Panc1 (cell line): ENCODE measurements at regions not wholly inside any gene's neighbourhood (a gene's known extent, or its start where the extent isn't known, plus 50 kb on each side); places are given as distances from the start of the nearest gene placed in this dataset.

Experiments used
- POLR2AphosphoS5 ChIP-seq: IDR thresholded peaks from 2 replicates; pipeline ENCODE4 v1.6.1; 2012; ENCODE audit warnings: mild to moderate bottlenecking, low read depth, low read length, moderate library complexity
- SIN3A ChIP-seq: IDR thresholded peaks from 2 replicates; pipeline ENCODE4 v1.6.1; 2012; ENCODE audit warnings: low read depth, mild to moderate bottlenecking, low read length, moderate library complexity, borderline replicate concordance; ENCODE audit not compliant: insufficient read depth
- TF ChIP-seq, protein P1 (sequence below): fragments of 450-650 bp; IDR thresholded peaks from 2 replicates; pipeline ENCODE4 v1.5.1; 2017; ENCODE audit warnings: mild to moderate bottlenecking
- TF ChIP-seq, protein P2 (sequence below), 2 experiments: IDR thresholded peaks; 2 replicates each; pipeline ENCODE4 v1.6.1; 2011 to 2012; ENCODE audit warnings: low read depth in 2 of 2, control low read depth in 1 of 2, low read length in 1 of 2, mild to moderate bottlenecking in 1 of 2, moderate library complexity in 1 of 2; ENCODE audit not compliant: insufficient read depth in 1 of 2

DNA sequence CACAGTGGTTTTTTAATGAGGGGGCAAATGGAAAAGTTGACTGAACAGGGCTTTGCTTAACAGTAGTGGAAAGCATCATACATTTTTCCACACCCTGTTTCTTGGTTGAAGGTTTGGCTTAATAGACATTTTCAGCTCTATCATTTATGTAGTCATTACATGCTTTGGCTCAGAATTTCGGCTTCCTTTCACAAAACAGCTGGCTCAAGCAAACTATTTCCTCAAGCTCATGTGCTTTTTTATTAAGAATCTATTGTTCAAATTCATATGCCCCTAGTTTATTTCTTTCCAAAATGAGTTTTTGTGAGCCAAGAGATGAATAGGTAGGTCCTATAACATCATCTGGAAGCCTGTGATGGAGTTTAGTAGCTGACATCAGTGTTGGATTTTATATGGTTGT, 113.8 kb downstream of the SLITRK6 start:
- TF ChIP-seq, protein P1, sequence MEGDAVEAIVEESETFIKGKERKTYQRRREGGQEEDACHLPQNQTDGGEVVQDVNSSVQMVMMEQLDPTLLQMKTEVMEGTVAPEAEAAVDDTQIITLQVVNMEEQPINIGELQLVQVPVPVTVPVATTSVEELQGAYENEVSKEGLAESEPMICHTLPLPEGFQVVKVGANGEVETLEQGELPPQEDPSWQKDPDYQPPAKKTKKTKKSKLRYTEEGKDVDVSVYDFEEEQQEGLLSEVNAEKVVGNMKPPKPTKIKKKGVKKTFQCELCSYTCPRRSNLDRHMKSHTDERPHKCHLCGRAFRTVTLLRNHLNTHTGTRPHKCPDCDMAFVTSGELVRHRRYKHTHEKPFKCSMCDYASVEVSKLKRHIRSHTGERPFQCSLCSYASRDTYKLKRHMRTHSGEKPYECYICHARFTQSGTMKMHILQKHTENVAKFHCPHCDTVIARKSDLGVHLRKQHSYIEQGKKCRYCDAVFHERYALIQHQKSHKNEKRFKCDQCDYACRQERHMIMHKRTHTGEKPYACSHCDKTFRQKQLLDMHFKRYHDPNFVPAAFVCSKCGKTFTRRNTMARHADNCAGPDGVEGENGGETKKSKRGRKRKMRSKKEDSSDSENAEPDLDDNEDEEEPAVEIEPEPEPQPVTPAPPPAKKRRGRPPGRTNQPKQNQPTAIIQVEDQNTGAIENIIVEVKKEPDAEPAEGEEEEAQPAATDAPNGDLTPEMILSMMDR, result no peak
- TF ChIP-seq POLR2AphosphoS5 (no peak), SIN3A (no peak)
- TF ChIP-seq, protein P2, sequence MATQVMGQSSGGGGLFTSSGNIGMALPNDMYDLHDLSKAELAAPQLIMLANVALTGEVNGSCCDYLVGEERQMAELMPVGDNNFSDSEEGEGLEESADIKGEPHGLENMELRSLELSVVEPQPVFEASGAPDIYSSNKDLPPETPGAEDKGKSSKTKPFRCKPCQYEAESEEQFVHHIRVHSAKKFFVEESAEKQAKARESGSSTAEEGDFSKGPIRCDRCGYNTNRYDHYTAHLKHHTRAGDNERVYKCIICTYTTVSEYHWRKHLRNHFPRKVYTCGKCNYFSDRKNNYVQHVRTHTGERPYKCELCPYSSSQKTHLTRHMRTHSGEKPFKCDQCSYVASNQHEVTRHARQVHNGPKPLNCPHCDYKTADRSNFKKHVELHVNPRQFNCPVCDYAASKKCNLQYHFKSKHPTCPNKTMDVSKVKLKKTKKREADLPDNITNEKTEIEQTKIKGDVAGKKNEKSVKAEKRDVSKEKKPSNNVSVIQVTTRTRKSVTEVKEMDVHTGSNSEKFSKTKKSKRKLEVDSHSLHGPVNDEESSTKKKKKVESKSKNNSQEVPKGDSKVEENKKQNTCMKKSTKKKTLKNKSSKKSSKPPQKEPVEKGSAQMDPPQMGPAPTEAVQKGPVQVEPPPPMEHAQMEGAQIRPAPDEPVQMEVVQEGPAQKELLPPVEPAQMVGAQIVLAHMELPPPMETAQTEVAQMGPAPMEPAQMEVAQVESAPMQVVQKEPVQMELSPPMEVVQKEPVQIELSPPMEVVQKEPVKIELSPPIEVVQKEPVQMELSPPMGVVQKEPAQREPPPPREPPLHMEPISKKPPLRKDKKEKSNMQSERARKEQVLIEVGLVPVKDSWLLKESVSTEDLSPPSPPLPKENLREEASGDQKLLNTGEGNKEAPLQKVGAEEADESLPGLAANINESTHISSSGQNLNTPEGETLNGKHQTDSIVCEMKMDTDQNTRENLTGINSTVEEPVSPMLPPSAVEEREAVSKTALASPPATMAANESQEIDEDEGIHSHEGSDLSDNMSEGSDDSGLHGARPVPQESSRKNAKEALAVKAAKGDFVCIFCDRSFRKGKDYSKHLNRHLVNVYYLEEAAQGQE (IDR thresholded peaks at IDR 0.05; ENCODE audit: insufficient read depth in 1 of 2, low read depth in 2 of 2, low read length in 1 of 2), result no peak
